HG03342 (cell line): ENCODE measurements at regions not wholly inside any gene's neighbourhood (a gene's known extent, or its start where the extent isn't known, plus 50 kb on each side); places are given as distances from the start of the nearest gene placed in this dataset.

Source experiments
- ATAC-seq: cut with Tn5 transposase; IDR thresholded peaks from one replicate; pipeline ENCODE4 v1.9.1; 2021; ENCODE audit warnings: mild to moderate bottlenecking, moderate library complexity; ENCODE audit not compliant: unreplicated experiment

DNA sequence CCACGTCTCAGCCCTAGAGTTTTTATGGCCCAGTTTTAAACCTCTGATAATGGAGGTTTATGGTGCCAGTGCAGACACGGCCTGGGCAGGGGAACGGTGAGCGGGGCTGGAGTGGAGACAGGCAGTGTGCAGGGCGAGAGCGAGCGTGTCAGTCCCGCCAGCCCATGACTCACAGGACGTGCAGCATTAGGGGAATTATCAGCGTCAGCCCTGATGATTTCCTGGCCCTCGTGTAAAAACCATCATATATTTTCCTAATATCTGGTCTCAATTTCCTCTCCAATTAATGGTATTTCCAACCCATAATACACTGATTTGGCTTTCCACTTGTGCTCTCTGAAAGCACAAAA is 104.6 kb upstream of the VSTM2B start:
- no peak for ATAC-seq

DNA sequence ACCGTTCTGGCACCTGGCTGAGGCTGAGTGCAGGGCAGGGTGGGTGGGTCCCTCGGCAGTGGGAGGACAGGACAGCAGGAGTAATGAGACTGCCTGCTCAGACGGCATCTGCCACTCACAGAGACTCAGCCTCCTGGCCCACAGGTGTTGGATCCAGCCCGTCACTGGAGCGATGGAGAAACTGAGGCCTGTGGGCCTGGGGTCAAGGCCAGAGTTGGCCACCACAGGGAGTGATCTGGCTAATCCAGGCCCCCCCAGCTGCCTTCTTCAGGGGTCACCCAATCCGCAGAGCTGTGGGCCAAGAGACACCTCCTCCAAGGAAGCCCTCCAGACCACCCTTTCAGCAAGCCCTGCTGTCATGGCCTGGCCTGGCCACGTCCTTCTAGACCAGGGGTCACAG is 103.7 kb upstream of the VSTM2B start:
- ATAC-seq: no peak

DNA sequence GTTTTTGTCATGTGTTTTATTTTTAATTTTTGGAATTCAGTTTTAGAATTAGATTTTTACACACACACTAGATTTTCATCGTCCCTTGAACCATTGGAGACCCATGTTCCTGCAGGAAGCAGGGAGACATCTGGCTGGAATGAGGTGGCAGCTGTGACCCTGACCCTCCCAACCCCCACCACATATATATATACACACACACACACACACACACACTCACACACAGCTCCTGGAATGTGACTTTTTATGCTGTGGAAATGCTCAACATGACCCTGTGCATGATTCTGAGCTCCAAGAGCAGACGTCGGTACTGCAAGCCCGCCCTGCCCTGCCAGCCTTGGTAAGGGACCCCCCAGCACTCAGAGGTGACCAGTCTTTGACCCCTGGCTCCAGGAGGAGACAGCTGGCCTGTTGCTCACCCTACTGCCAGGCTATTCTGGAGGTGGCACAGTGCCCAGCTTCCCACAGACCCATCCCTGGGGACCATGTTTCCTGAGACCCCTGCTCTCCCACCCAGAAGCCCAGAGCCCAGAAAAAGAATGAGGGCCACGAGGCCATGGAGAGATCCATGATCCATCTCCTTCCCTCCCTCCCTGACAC is 103.2 kb upstream of the VSTM2B start:
- no peak for ATAC-seq

GRCh38 chr19:29428071-29428470 is 97.7 kb upstream of the VSTM2B start:
- no peak for ATAC-seq

DNA sequence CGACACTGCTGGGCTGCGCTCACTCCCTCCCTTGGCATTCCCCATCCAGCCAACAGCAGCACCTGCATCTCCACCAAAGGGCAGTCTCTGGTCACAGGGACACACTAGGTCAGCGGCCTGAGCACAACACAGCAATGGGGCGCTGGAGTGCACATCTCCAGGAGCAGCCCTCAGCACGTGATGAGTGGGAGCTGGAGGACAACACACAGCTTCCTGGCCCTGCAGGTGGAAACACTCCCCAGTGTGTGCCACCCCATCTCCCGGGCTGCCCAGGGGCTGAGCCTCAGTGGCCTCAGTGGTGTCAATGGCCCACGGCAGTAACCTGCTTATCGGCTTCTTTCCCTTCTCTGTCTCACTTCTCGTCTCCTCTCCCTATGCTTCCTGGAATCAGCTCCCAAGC is 96.8 kb upstream of the VSTM2B start:
- ATAC-seq: no peak

- ATAC-seq: no peak
Observed at GRCh38 chr19:29429581-29429980, 96.2 kb upstream of the VSTM2B start.

DNA sequence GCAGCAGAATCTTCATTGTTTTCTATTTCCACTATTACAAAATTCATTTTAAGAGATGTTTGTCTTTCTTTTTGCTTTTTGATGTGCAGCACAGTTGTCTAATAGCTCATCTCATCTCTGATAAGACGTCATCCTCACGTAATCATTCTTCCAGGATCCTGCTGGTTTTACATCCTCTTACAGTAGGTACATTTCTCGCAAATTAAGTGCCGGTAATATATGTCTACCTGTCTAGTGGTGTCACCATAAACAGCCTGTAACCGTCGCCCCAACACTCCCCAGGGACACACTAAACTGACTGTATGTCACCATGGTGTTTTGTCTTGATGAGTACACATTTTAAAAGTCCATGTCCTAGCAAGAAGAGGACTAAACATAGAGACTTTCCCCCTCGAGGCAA is 94.5 kb upstream of the VSTM2B start:
- no peak for ATAC-seq

DNA sequence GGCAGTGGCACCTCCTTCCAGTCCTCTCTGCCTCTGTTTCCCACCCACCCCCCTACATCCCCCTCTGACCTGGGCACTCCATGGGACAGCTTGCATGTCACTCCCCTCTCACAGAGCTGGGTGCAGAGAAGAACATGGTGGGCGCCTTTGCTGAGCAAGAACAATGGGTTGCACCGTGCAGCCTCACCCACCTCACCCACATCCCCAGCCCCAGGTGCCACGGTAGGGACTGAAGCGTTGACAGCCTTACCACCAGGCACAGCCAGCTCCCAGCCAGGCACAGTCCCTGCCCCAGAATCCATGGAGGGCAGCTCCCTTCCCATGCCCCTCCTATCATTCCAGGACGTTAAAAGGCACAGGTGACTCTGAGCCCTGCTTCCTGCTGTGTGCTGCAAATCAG is 93.1 kb upstream of the VSTM2B start:
- no peak for ATAC-seq

GRCh38 chr19:29436591-29437103 is 89.1 kb upstream of the VSTM2B start:
- ATAC-seq: no peak

GRCh38 chr19:29439021-29439420 is 86.8 kb upstream of the VSTM2B start:
- no peak for ATAC-seq

DNA sequence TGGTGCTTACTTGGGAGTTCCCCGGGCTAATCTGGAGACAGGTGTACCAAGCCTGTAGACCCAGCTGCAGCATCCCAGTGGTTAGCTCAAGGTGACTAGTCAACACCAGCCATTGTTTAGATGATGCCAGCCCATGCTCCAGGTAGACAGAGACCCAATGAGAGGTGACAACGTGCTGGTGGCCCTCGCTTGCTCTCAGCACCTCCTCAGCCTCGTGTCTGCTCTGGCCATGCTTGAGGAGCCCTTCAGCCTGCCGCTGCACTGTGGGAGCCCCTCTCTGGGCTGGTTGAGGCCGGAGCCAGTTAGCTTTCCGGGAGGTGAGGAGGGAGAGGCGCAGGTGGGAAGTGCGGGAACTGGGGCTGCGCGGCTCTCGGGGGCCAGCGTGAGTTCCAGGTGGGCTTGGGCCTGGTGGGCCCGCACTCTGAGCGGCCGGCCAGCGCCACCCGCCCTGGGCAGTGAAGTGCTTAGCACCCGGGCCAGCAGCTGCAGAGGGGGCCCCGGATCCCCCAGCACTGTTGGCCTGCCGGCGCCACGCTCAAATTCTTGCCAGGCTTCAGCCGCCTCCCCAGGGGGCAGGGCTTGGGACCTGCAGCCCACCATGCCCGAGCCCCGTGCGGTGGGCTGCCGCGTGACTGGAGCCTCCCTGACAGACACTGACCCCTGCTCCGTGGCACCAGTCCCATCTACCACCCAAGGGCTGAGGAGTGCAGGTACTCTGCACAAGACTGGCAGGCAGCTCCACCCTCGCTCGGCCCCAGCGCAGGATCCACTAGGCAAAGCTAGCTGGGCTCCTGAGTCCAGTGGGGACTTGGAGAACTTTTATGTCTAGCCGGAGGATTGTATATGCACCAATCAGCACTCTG is 85.9 kb upstream of the VSTM2B start:
- no peak for ATAC-seq

- ATAC-seq: no peak
Observed at GRCh38 chr19:29442094-29442493, 83.7 kb upstream of the VSTM2B start.

GRCh38 chr19:29442910-29443309 is 82.9 kb upstream of the VSTM2B start:
- no peak for ATAC-seq

GRCh38 chr19:29445246-29445645 is 80.5 kb upstream of the VSTM2B start:
- ATAC-seq: no peak

- ATAC-seq: no peak
Observed at GRCh38 chr19:29446361-29446760, 79.4 kb upstream of the VSTM2B start.

DNA sequence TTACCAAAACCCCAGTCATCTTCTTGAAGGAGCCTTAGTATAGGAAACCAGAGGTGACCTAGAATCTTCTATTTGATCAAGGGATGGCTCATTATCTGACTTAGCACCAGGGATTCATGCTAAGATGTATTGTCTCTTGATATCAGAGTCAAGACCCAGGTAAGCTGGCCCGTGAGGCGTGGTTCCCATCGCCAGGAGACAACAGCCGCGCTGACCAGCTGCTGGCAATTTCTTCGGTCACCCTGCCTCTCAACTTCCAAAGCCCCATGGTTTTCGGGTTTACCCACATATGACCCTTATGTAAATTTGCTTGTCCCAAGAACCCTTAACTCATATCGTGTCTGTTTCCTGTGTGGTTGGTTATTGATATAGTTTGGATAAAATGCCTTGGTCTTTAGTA is 77.7 kb upstream of the VSTM2B start:
- no peak for ATAC-seq

- no peak for ATAC-seq
Observed at GRCh38 chr19:29449371-29449770, 76.4 kb upstream of the VSTM2B start.

- no peak for ATAC-seq
Observed at GRCh38 chr19:29450306-29450705, 75.5 kb upstream of the VSTM2B start.

DNA sequence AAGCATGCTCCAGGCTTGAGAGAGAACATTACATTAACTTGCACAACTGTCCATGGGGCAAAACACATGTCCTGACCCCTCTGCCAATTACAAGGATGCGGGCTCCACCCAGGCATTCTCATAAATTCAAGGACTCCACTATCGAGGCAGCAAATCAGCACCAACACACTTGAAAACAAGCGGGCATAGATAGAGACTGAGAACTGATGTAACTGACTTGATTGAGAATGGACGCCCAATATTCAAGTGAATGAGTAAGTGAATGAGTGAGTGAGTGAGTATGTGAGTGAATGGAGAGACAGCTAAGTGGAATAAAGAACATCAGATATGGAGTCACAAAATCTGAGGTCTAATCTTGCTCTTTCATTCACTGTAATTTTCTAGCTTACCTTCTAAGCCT is 75.0 kb upstream of the VSTM2B start:
- no peak for ATAC-seq

DNA sequence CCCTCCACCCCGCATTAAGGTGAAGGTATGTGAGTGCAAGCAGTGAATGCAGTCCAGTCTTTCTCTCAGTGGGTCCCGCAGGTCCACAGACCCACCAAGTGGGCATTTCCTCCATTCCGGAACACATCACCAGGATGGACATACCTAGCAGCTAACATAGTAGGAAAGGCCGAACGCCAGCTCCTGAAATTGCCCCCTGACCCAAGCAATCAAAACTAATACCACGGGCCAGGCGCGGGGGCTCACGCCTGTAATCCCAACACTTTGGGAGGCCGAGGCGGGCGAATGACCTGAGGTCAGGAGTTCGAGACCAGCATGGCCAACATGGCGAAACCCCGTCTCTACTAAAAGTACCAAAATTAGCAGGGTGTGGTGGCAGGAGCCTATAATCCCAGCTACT is 71.7 kb upstream of the VSTM2B start:
- ATAC-seq: no peak

GRCh38 chr19:29457413-29457812 is 68.4 kb upstream of the VSTM2B start:
- no peak for ATAC-seq

- ATAC-seq: no peak
Observed at GRCh38 chr19:29467824-29468401, 57.9 kb upstream of the VSTM2B start.
